CD4-positive, alpha-beta T cell treated with Interleukin-15 for 4 hours (primary cell): ENCODE measurements at regions not wholly inside any gene's neighbourhood (a gene's known extent, or its start where the extent isn't known, plus 50 kb on each side); places are given as distances from the start of the nearest gene placed in this dataset.
"Not testable (repeated sequence)": the region's sequence is repeated elsewhere in the genome, so short reads cannot be mapped to it uniquely, and the experiment has no call there.

Experiments
- DNase-seq: peaks from one replicate; pipeline ENCODE4 v3.0.0-alpha.2; 2020; ENCODE audit warnings: low spot score

- no peak for DNase-seq
Measured at GRCh38 chr10:43852644-43853214, 204.0 kb upstream of the ZNF32 start.

- no peak for DNase-seq
Measured at GRCh38 chr10:43852149-43852548, 203.5 kb upstream of the ZNF32 start.

GRCh38 chr10:43851030-43851429, 202.3 kb upstream of the ZNF32 start:
- DNase-seq = no peak

- DNase-seq = no peak
Measured at GRCh38 chr10:43849551-43849950, 200.9 kb upstream of the ZNF32 start.

GRCh38 chr10:43846968-43847367, 198.3 kb upstream of the ZNF32 start:
- no peak for DNase-seq

- peak; percentile 23 for DNase-seq
Measured at GRCh38 chr10:43846187-43846680, 197.6 kb upstream of the ZNF32 start.

- no peak for DNase-seq
Measured at GRCh38 chr10:43845121-43845520, 196.4 kb upstream of the ZNF32 start.

GRCh38 chr10:43844221-43844620, 195.5 kb upstream of the ZNF32 start:
- no peak for DNase-seq

- no peak for DNase-seq
Measured at GRCh38 chr10:43843321-43844101, 194.8 kb upstream of the ZNF32 start.

- DNase-seq = no peak
Measured at GRCh38 chr10:43842496-43842895, 193.8 kb upstream of the ZNF32 start.

GRCh38 chr10:43842072-43842471, 193.4 kb upstream of the ZNF32 start:
- no peak for DNase-seq

GRCh38 chr10:43839973-43840372, 191.3 kb upstream of the ZNF32 start:
- no peak for DNase-seq

GRCh38 chr10:43834751-43835150, 186.1 kb upstream of the ZNF32 start:
- not testable (repeated sequence) for DNase-seq

- DNase-seq = no peak
Measured at GRCh38 chr10:43827853-43828252, 179.2 kb upstream of the ZNF32 start.

GRCh38 chr10:43825984-43826383, 177.3 kb upstream of the ZNF32 start:
- no peak for DNase-seq

- no peak for DNase-seq
Measured at GRCh38 chr10:43825421-43825820, 176.7 kb upstream of the ZNF32 start.

- no peak for DNase-seq
Measured at GRCh38 chr10:43824934-43825333, 176.3 kb upstream of the ZNF32 start.

GRCh38 chr10:43822631-43823580, 174.2 kb upstream of the ZNF32 start:
- DNase-seq = no peak

GRCh38 chr10:43821103-43821502, 172.4 kb upstream of the ZNF32 start:
- DNase-seq = no peak

GRCh38 chr10:43820663-43821062, 172.0 kb upstream of the ZNF32 start:
- DNase-seq = no peak

GRCh38 chr10:43819464-43820230, 171.0 kb upstream of the ZNF32 start:
- DNase-seq = no peak

GRCh38 chr10:43818687-43819086, 170.0 kb upstream of the ZNF32 start:
- no peak for DNase-seq
